ENCODE measurements at regions not wholly inside any gene's neighbourhood (a gene's known extent, or its start where the extent isn't known, plus 50 kb on each side); places are given as distances from the start of the nearest gene placed in this dataset.

- DNase-seq = no peak
These were observed 577.4 kb downstream of the METTL4 start for GRCh38 chr18:1993866-1994265.

- DNase-seq = no peak
These were observed 576.8 kb downstream of the METTL4 start for GRCh38 chr18:1994471-1994870.

- DNase-seq = no peak
These were observed 576.2 kb downstream of the METTL4 start for GRCh38 chr18:1995041-1995612.

- DNase-seq = no peak
These were observed 573.2 kb downstream of the METTL4 start for GRCh38 chr18:1998121-1998520.

- no peak for DNase-seq
These were observed 571.9 kb downstream of the METTL4 start for GRCh38 chr18:1999387-1999786.

GRCh38 chr18:2002151-2002550 lies 569.2 kb downstream of the METTL4 start:
- no peak for DNase-seq

- no peak for DNase-seq
These were observed 568.7 kb downstream of the METTL4 start for GRCh38 chr18:2002604-2003003.

GRCh38 chr18:2009942-2010697 lies 561.2 kb downstream of the METTL4 start:
- no peak for DNase-seq

GRCh38 chr18:2027016-2027415 lies 544.3 kb downstream of the METTL4 start:
- no peak for DNase-seq

GRCh38 chr18:2027756-2028155 lies 543.5 kb downstream of the METTL4 start:
- no peak for DNase-seq

- no peak for DNase-seq
These were observed 542.3 kb downstream of the METTL4 start for GRCh38 chr18:2028986-2029385.

GRCh38 chr18:2030647-2031046 lies 540.7 kb downstream of the METTL4 start:
- DNase-seq = no peak

- DNase-seq = no peak
These were observed 539.3 kb downstream of the METTL4 start for GRCh38 chr18:2032036-2032435.

GRCh38 chr18:2035056-2035455 lies 536.2 kb downstream of the METTL4 start:
- DNase-seq = no peak

GRCh38 chr18:2036086-2036485 lies 535.2 kb downstream of the METTL4 start:
- no peak for DNase-seq

GRCh38 chr18:2040279-2040678 lies 531.0 kb downstream of the METTL4 start:
- DNase-seq = no peak

- no peak for DNase-seq
These were observed 521.3 kb downstream of the METTL4 start for GRCh38 chr18:2049986-2050385.

GRCh38 chr18:2050702-2051201 lies 520.6 kb downstream of the METTL4 start:
- DNase-seq = no peak

- no peak for DNase-seq
These were observed 517.7 kb downstream of the METTL4 start for GRCh38 chr18:2053490-2054089.

- DNase-seq = no peak
These were observed 512.0 kb downstream of the METTL4 start for GRCh38 chr18:2059336-2059735.

GRCh38 chr18:2060086-2060485 lies 511.2 kb downstream of the METTL4 start:
- DNase-seq = no peak

GRCh38 chr18:2070631-2071030 lies 500.7 kb downstream of the METTL4 start:
- DNase-seq = no peak

GRCh38 chr18:2075499-2075898 lies 495.8 kb downstream of the METTL4 start:
- DNase-seq = no peak

GRCh38 chr18:2082676-2083075 lies 488.6 kb downstream of the METTL4 start:
- no peak for DNase-seq

Data from stimulated activated naive CD4-positive, alpha-beta T cell treated with Interleukin-2 at 50 U/mL for 16 hours (primary cell).